Loucy (cell line): ENCODE measurements at regions not wholly inside any gene's neighbourhood (a gene's known extent, or its start where the extent isn't known, plus 50 kb on each side); places are given as distances from the start of the nearest gene placed in this dataset.

Experiments used
- EZH2phosphoT487 ChIP-seq: fragments of 200-600 bp; IDR thresholded peaks from 2 replicates; pipeline ENCODE4 v1.6.1; 2018; ENCODE audit warnings: antibody characterized with exemption, mild to moderate bottlenecking, moderate library complexity, borderline replicate concordance
- TF ChIP-seq, protein P1 (sequence below): fragments of 200-600 bp; sonication (generic); conservative IDR thresholded peaks from 2 replicates; pipeline ENCODE4 v1.5.1; 2014; ENCODE audit warnings: mild to moderate bottlenecking, antibody characterized with exemption, low read length

DNA sequence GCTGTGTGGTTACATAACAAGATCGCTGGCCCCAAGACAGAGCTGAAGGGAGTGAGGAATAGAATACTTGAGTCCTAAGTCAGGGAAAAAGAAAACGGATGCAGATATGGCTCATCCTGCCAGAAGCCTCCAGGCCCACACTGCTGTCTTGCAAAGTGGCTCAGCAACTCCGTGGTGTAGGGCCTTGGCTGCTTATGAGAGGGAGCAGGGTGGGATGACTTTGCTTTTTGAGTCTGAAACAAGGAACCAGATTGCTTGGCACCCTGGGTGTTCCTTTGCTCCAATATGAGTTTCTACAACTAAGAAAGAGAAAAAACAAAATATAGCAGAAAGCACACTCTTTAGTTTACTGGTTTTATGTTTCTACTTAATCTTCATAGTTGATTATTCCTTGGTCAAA lies 193.8 kb upstream of the WDR11 start:
- TF ChIP-seq, protein P1, sequence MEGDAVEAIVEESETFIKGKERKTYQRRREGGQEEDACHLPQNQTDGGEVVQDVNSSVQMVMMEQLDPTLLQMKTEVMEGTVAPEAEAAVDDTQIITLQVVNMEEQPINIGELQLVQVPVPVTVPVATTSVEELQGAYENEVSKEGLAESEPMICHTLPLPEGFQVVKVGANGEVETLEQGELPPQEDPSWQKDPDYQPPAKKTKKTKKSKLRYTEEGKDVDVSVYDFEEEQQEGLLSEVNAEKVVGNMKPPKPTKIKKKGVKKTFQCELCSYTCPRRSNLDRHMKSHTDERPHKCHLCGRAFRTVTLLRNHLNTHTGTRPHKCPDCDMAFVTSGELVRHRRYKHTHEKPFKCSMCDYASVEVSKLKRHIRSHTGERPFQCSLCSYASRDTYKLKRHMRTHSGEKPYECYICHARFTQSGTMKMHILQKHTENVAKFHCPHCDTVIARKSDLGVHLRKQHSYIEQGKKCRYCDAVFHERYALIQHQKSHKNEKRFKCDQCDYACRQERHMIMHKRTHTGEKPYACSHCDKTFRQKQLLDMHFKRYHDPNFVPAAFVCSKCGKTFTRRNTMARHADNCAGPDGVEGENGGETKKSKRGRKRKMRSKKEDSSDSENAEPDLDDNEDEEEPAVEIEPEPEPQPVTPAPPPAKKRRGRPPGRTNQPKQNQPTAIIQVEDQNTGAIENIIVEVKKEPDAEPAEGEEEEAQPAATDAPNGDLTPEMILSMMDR = no peak
- TF ChIP-seq EZH2phosphoT487 = no peak
